GM12874 (cell line): ENCODE measurements at regions not wholly inside any gene's neighbourhood (a gene's known extent, or its start where the extent isn't known, plus 50 kb on each side); places are given as distances from the start of the nearest gene placed in this dataset.

Source experiments
- CTCF ChIP-seq: IDR thresholded peaks from 2 replicates; pipeline ENCODE4 v1.5.1; 2011; ENCODE audit warnings: low read depth, mild to moderate bottlenecking, control low read depth, low read length, moderate library complexity; ENCODE audit not compliant: insufficient read depth

GRCh38 chr9:106798016-106798799 is 64.8 kb upstream of the ZNF462 start:
- TF ChIP-seq CTCF = no peak

- no peak for TF ChIP-seq CTCF
Measured at GRCh38 chr9:106799152-106799551, 63.8 kb upstream of the ZNF462 start.

GRCh38 chr9:106800701-106801270 is 62.2 kb upstream of the ZNF462 start:
- TF ChIP-seq CTCF = no peak

- TF ChIP-seq CTCF = no peak
Measured at GRCh38 chr9:106801816-106802215, 61.1 kb upstream of the ZNF462 start.
